ENCODE measurements at regions not wholly inside any gene's neighbourhood (a gene's known extent, or its start where the extent isn't known, plus 50 kb on each side); places are given as distances from the start of the nearest gene placed in this dataset.

DNA sequence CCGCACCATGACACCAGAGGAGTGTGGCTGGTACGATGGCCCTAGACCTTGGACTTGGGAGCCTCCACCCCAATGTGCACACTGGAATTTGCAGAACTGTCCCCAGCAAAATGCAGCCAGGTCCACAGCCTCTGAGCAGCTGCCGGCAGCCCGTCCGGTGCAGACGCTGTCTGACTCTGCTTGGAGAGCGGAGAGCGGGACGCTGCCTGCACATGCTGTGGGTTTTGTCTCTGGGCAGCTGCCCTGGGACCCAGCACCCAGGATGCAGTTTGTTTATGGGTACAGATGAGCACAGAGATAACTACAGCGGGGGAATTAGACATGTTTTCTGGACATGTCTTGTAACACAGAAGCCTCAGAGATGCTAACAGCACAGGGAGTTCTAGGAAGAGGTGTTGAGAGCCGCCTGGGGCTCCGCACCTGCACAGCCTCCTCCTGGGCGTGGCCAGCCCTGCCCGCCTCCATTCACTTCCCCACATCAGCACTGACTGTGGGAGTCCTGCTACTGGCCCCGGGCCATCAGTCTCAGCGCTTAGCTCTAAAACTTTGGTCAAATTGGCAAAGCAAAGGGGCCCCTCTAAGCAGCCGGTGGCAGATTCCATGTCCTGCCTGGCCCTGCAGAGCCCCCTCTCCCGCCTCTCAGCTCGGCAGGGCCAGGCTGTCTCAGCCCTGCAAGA lies 159.6 kb downstream of the IRX2 start:
- TF ChIP-seq, protein P1, sequence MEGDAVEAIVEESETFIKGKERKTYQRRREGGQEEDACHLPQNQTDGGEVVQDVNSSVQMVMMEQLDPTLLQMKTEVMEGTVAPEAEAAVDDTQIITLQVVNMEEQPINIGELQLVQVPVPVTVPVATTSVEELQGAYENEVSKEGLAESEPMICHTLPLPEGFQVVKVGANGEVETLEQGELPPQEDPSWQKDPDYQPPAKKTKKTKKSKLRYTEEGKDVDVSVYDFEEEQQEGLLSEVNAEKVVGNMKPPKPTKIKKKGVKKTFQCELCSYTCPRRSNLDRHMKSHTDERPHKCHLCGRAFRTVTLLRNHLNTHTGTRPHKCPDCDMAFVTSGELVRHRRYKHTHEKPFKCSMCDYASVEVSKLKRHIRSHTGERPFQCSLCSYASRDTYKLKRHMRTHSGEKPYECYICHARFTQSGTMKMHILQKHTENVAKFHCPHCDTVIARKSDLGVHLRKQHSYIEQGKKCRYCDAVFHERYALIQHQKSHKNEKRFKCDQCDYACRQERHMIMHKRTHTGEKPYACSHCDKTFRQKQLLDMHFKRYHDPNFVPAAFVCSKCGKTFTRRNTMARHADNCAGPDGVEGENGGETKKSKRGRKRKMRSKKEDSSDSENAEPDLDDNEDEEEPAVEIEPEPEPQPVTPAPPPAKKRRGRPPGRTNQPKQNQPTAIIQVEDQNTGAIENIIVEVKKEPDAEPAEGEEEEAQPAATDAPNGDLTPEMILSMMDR (IDR thresholded peaks at IDR 0.05), result no peak
- TF ChIP-seq POLR2AphosphoS5 (IDR thresholded peaks at IDR 0.05), result no peak
- TF ChIP-seq POLR2A (IDR thresholded peaks at IDR 0.05), result no peak
- no peak for TF ChIP-seq EP300 (IDR thresholded peaks at IDR 0.05)

All from suprapubic skin (tissue), 4 donors.